ENCODE measurements at regions not wholly inside any gene's neighbourhood (a gene's known extent, or its start where the extent isn't known, plus 50 kb on each side); places are given as distances from the start of the nearest gene placed in this dataset.
A peak's percentile ranks its signal among the peaks of the same experiment; 100 is the strongest.
"Not testable (repeated sequence)": the region's sequence is repeated elsewhere in the genome, so short reads cannot be mapped to it uniquely, and the experiment has no call there.

DNA sequence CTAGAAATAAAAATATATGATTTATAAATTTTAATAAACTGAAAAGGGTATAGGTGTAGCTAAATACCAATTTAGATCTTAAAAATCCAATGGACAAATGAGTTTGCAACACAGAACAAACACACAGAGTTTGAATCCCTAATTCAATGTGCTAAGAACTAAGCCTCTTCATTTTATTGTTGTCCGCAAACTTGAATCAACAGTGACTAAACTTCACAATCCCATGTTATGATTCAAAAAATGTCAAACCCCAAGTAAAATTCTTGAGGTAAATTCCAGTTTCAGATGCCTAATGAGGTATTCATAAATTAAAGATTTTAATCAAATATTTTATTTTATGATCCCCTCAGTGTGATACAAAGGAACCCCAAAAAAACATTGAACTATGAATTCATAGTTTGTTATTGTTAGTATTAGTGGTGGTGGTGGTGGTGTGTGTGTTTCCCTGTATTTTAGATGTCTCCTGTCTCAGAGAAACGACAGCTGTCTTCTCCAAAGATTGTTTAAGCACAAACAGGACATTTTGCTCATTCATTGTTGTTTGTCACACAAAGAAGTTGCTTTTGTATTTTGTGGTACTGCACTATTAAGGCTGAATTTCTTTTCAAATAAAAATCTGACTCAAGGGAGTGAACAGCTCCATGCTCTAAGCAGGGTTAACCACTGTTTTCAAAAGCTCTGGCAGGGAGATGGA, 259.8 kb downstream of the OSR1 start:
- in situ Hi-C loops (cut with MboI; ENCODE audit: low pct_unique_long_range_greater_than_20kb in 2 of 9, low sequenced_read_pairs in 9 of 9, unreplicated experiment in 9 of 9): no loop called here
- 68 to 100% (median 92%) methylated on average over 1 to 2 of the region's 2 CpGs for WGBS, 10 experiments
- Histone ChIP-seq H3K27ac (no peak overlapping the region), H3K4me3 (no peak overlapping the region), H3K4me1 (replicated peaks in 1 of 2) (no peaks in the 10 kb centered on the region)
- ATAC-seq (replicated peaks in 6 of 8): no peak

DNA sequence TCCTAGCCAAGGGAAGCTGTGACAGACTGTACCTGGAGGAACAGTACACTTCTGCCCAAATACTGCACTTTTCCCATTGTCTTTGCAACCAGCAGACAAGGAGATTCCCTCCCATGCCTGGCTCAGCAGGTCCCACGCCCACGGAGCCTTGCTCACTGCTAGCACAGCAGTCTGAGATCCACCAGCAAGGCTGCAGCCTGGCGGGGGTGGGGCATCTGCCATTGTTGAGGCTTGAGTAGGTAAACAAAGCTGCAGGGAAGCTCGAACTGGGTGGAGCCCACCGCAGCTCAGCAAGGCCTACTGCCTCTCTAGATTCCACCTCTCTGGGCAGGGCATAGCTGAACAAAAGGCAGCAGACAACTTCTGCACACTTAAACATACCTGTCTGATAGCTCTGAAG, 268.9 kb downstream of the OSR1 start:
- H3K4me3 ChIP-seq; in situ Hi-C loops (cut with MboI; ENCODE audit: low pct_unique_long_range_greater_than_20kb in 2 of 9, low sequenced_read_pairs in 9 of 9, unreplicated experiment in 9 of 9); H3K27ac ChIP-seq; H3K4me1 ChIP-seq (replicated peaks in 1 of 2): not testable (repeated sequence)
- WGBS, 10 experiments: 17 to 60% (median 30%) methylated on average over 2 of the region's 5 CpGs; no CpG with 5 or more reads in 7 of the 10 experiments
- peak in 5 of 8 experiments; percentile 47 to 98 (median 57) for ATAC-seq (replicated peaks in 6 of 8)

DNA sequence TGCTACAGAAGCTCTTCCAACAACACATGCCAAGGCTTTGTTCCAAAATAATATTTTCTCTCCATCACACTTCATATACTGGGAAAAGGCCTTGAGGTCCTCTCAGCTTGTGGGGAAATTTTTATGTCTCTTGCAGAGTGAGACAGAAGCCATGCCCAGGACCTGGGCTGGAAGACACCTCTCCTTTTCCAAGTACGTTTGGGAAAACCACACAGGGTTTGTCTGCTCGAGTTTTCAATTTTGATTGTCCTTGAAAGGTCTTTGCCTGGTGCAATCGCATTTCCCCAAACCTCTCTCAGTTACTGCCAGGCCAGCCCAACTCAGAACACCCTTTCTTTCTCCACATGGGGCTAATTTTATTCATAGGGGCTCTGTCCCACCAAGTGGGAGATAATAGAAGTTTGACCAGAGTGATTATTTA, 272.2 kb downstream of the OSR1 start:
- WGBS, 10 experiments: 0 to 40% (median 11%) methylated on average over 1 to 3 of the region's 3 CpGs; no CpG with 5 or more reads in 3 of the 10 experiments
- Histone ChIP-seq H3K27ac (no peak overlapping the region), H3K4me1 (replicated peaks in 1 of 2) (peaks cover 0 to 6% of the 10 kb centered on the region in 2 donors), H3K4me3 (no peak overlapping the region)
- in situ Hi-C loops (cut with MboI; ENCODE audit: low pct_unique_long_range_greater_than_20kb in 2 of 9, low sequenced_read_pairs in 9 of 9, unreplicated experiment in 9 of 9): no loop called here
- ATAC-seq (replicated peaks in 6 of 8): no peak

DNA sequence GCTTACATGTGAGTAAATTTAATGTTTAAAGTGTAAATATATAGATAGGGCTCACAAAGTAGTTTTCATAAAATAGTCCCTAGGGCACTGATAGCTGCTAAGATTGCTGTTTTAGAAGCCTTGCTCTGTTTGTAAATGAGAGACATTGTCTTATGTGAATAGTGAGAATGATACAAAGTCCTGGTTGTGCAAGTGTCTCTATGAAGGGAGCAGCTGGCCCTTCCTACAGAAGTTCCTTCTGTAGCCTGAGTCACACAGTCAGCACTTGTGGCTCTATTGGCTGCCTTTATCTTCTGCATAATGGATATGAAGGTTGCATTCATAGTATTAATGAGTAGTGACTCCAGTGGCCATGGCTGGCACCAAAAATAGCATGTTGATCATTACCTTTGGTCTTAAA, 279.7 kb downstream of the OSR1 start:
- H3K4me3 ChIP-seq: no peak overlapping the region
- in situ Hi-C loops (cut with MboI; ENCODE audit: low pct_unique_long_range_greater_than_20kb in 2 of 9, low sequenced_read_pairs in 9 of 9, unreplicated experiment in 9 of 9): no loop called here
- no peak overlapping the region for H3K27ac ChIP-seq
- peak in 3 of 8 experiments; percentile 45 to 90 (median 84) for ATAC-seq (replicated peaks in 6 of 8)
- H3K4me1 ChIP-seq (replicated peaks in 1 of 2): no peaks in the 10 kb centered on the region

DNA sequence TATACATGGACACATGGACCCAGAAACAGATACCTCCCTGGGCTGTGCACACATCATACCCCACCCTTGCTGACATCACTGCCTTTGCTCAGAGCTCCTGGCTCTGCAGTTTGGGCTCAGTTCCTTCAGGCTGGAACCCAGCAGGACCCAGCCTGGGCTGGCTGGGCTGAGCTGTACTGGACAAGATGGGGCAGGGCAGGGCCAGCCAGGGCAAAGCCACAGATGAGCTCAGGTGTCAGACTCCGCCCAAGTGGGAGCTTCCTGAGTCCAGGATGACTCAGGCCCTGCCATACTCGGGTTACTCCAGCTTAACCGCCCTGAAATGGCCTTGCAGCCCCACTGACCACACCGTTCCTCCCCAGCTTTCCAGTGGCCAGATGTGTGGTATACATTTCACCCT, 284.9 kb downstream of the OSR1 start:
- WGBS, 10 experiments: 0 to 80% (median 63%) methylated on average over 1 to 3 of the region's 4 CpGs; no CpG with 5 or more reads in 6 of the 10 experiments
- no peaks in the 10 kb centered on the region for H3K4me1 ChIP-seq (replicated peaks in 1 of 2)
- H3K4me3 ChIP-seq: no peak overlapping the region
- ATAC-seq (replicated peaks in 6 of 8): peak in 4 of 8 experiments; percentile 40 to 97 (median 88)
- in situ Hi-C loops (cut with MboI; ENCODE audit: low pct_unique_long_range_greater_than_20kb in 2 of 9, low sequenced_read_pairs in 9 of 9, unreplicated experiment in 9 of 9): no loop called here
- no peak overlapping the region for H3K27ac ChIP-seq

DNA sequence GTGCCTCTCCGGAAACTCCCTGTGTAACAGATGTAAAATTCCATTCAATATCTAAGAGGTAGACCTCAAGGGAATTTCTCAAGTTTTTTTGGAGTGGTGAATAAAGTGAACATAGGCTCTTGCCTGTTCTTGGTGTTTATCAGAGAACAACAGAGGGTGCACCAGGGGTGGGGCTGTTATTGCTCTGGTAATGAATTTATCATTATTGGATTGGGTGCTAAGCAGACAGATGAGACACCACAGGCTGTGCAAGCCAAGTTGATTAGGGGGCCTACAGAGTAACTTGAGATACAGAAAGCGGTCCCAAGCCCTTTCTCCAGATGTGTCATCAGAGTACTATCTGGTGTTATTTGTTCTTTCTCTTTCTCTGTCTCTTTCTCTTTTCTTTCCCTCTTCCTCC, 286.3 kb downstream of the OSR1 start:
- Histone ChIP-seq H3K4me1 (replicated peaks in 1 of 2) (no peaks in the 10 kb centered on the region), H3K27ac (no peak overlapping the region), H3K4me3 (no peak overlapping the region)
- no peak for ATAC-seq (replicated peaks in 6 of 8)
- 89 to 100% (median 100%) methylated on average over 1 to 2 of the region's 2 CpGs; no CpG with 5 or more reads in 2 of the 10 experiments for WGBS, 10 experiments
- in situ Hi-C loops (cut with MboI; ENCODE audit: low pct_unique_long_range_greater_than_20kb in 2 of 9, low sequenced_read_pairs in 9 of 9, unreplicated experiment in 9 of 9): no loop called here

DNA sequence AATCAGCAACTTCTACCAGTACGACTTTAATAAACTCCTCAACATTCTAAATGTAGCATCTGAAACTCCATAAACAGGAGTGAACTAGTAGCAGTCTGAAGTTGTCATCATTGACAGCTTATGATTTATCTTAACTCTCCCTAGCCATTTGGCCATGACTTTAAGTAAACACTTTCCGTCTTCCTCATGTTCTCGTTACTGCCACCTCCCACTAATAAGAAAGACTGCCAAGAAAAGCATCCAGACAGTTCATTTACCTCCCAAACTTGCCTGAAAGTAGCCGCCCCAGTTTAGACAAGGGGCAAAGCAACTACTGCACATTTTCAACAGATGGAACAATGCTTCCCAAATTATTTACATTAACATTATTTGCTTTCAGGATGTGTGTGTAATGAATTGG, 287.5 kb downstream of the OSR1 start:
- Histone ChIP-seq H3K4me3 (no peak overlapping the region), H3K4me1 (replicated peaks in 1 of 2) (no peaks in the 10 kb centered on the region), H3K27ac (no peak overlapping the region)
- in situ Hi-C loops (cut with MboI; ENCODE audit: low pct_unique_long_range_greater_than_20kb in 2 of 9, low sequenced_read_pairs in 9 of 9, unreplicated experiment in 9 of 9): no loop called here
- 21 to 100% (median 90%) methylated on average over 1 to 4 of the region's 4 CpGs; no CpG with 5 or more reads in 1 of the 10 experiments for WGBS, 10 experiments
- peak in 1 of 8 experiments; percentile 46 for ATAC-seq (replicated peaks in 6 of 8)

DNA sequence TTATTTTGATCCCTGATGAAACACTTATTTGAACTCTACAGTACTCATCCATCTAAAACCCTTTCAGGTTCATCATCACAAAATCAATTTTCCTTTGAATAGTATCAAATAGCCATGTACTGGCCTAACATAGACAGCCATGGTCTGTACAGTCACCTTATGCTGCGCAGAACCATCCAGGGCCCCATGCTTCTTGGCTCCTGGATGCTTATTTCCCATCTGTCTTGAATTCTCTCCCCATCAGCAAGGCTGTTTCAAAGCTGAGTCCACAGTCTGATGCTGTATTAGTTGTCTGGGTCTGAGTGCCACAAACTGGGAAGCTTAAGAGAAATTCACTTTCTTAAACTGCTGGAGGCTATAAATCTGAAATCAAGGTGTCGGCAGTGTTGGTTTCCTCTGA, 290.2 kb downstream of the OSR1 start:
- no peak overlapping the region for H3K27ac ChIP-seq
- in situ Hi-C loops (cut with MboI; ENCODE audit: low pct_unique_long_range_greater_than_20kb in 2 of 9, low sequenced_read_pairs in 9 of 9, unreplicated experiment in 9 of 9): no loop called here
- 82 to 100% (median 94%) methylated on average over 1 to 2 of the region's 2 CpGs; no CpG with 5 or more reads in 7 of the 10 experiments for WGBS, 10 experiments
- peak in 1 of 8 experiments; percentile 13 for ATAC-seq (replicated peaks in 6 of 8)
- H3K4me3 ChIP-seq: no peak overlapping the region
- no peaks in the 10 kb centered on the region for H3K4me1 ChIP-seq (replicated peaks in 1 of 2)

DNA sequence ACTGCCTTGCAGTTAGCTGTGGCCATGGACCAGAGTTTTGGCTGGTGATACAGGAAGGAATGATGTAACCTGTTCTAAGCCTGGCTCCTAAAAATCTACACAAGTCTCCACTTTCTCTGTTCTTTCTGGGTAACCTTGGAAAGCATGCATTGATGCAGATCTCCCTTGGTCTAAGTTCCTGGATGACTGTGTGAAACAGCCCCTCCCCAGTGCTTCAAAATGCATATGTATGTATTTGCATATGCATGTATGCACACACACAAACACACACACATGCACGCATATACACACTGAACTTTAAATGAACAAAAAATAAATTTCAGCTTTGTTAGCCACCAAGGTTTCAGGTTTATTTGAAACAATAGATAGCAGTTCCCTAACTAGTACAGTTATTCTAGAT, 296.1 kb downstream of the OSR1 start:
- WGBS, 10 experiments: 0 to 80% (median 35%) methylated on average over 1 of the region's 1 CpG; no CpG with 5 or more reads in 4 of the 10 experiments
- no peaks in the 10 kb centered on the region for H3K4me1 ChIP-seq (replicated peaks in 1 of 2)
- H3K27ac ChIP-seq: no peak overlapping the region
- no peak overlapping the region for H3K4me3 ChIP-seq
- in situ Hi-C loops (cut with MboI; ENCODE audit: low pct_unique_long_range_greater_than_20kb in 2 of 9, low sequenced_read_pairs in 9 of 9, unreplicated experiment in 9 of 9): no loop called here
- ATAC-seq (replicated peaks in 6 of 8): peak in 3 of 8 experiments; percentile 99 to 100 (median 99)

DNA sequence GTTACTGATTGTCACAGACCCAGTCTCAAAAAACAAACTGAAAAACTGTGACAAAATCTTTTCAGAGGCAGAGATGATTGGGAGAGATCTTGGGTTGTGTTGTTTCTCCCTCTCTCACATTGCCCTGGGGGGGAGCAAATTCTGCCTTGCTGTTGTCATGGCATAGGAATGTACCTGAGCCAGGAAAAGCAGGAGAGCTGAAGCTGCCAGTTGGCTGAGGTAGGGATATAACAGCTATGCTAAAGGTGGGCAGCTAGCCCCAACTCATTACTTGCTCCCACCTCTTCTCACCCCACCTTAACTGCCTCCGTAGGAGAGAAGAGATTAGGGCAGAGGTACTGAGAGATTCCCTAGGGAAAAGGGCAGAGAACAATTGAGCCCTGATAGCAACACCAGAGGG, 299.3 kb downstream of the OSR1 start:
- Histone ChIP-seq H3K4me3 (no peak overlapping the region), H3K27ac (no peak overlapping the region), H3K4me1 (replicated peaks in 1 of 2) (no peaks in the 10 kb centered on the region)
- in situ Hi-C loops (cut with MboI; ENCODE audit: low pct_unique_long_range_greater_than_20kb in 2 of 9, low sequenced_read_pairs in 9 of 9, unreplicated experiment in 9 of 9): no loop called here
- no peak for ATAC-seq (replicated peaks in 6 of 8)
- 14 to 89% (median 50%) methylated on average over 1 of the region's 1 CpG; no CpG with 5 or more reads in 3 of the 10 experiments for WGBS, 10 experiments

DNA sequence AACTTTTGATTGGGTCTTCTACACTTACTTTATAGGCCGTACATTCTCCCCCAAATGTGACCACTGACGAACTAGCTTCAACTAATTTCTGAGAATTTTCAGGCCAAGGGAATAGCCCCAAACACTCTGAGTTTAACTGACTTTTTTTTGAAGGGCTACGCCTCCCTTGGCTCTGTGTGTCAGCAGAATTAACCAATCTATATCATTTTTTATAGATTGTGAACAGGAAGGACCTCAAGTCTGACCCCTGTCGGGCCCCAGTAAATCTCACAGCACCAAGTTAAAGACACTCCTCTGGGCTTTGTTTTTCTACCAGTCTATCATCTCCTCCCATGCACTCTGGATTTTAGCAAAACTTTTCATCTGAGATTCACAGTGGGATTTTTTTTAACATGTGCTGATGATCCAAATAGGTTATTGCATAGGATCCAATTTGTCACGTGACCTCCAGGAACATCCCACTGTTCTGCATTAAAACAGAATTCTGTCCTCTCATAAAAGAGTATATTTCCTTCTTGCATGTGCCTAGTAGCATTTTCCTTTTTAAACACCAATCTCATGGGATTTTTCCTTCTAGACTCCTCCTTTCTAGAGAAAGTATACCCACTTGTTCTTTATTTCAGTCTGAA, 307.1 kb downstream of the OSR1 start:
- 82 to 100% (median 91%) methylated on average over 2 to 5 of the region's 5 CpGs; no CpG with 5 or more reads in 2 of the 10 experiments for WGBS, 10 experiments
- no peaks in the 10 kb centered on the region for H3K4me1 ChIP-seq (replicated peaks in 1 of 2)
- no peak for ATAC-seq (replicated peaks in 6 of 8)
- no peak overlapping the region for H3K4me3 ChIP-seq
- no peak overlapping the region for H3K27ac ChIP-seq
- in situ Hi-C loops (cut with MboI; ENCODE audit: low pct_unique_long_range_greater_than_20kb in 2 of 9, low sequenced_read_pairs in 9 of 9, unreplicated experiment in 9 of 9): no loop called here

DNA sequence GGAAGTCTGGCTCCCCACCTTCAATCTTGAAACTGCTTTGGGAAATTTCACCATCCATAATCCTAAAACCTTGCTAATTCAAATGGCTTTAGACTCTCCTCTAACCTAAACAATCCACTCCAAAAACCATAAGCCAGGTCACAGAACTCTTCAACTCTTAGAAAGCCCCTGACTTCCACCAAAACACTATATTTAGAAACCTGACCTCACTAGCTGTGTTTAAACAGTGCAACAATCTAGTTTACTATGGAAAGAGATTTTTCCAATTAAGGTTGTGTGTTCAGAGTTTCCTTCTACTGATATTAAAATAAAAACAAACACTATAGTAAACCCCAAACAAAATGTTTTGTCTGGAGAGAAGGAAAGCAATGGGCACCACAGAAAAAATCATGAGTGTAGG, 308.1 kb downstream of the OSR1 start:
- no peaks in the 10 kb centered on the region for H3K4me1 ChIP-seq (replicated peaks in 1 of 2)
- in situ Hi-C loops (cut with MboI; ENCODE audit: low pct_unique_long_range_greater_than_20kb in 2 of 9, low sequenced_read_pairs in 9 of 9, unreplicated experiment in 9 of 9): no loop called here
- ATAC-seq (replicated peaks in 6 of 8): no peak
- no peak overlapping the region for H3K27ac ChIP-seq
- no peak overlapping the region for H3K4me3 ChIP-seq

DNA sequence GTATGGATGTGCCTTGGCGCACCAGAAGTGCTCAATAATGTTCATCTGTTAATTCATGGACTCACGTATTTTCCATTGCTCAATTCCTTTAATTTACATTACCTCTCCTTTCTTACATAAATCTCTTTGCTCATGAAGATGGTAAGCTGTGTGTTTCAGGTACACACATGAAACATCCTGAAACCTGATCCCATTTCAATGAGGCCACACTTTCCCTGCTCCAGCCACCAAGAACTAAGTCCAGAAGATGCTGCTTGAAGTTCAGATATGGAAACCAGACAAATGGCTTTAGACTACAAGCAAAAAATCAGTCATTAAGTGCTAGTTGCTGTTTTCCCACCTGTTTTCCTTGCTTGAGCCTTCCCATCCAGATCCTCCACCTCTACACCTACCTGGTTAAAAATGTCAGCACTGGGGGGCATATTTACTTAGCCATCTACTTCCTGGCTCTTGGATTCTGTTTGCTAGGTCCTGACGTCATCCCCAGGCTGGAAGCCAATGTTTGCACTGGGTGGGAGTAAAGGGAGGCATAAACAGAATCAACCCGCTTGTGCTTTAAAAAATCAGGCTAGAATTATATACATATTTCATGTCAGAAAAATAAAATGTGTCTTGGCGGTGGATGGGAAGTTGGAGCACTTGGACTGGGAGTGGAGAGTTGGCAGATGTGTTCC, 309.7 kb downstream of the OSR1 start:
- in situ Hi-C loops (cut with MboI; ENCODE audit: low pct_unique_long_range_greater_than_20kb in 2 of 9, low sequenced_read_pairs in 9 of 9, unreplicated experiment in 9 of 9): loop anchor here in 1 of 9 experiments (25.0 kb wide), 2 partner anchors 111 to 286 kb away; no protein-coding TSS in a partner anchor
- Histone ChIP-seq H3K4me1 (replicated peaks in 1 of 2) (no peaks in the 10 kb centered on the region), H3K27ac (no peak overlapping the region), H3K4me3 (no peak overlapping the region)
- WGBS, 10 experiments: 56 to 100% (median 83%) methylated on average over 1 to 5 of the region's 5 CpGs; no CpG with 5 or more reads in 1 of the 10 experiments
- ATAC-seq (replicated peaks in 6 of 8): peak in 1 of 8 experiments; percentile 31

All from motor neuron (in vitro differentiated cells).